Activated CD8-positive, alpha-beta memory T cell treated with anti-CD3 and anti-CD28 coated beads for 36 hours (primary cell): ENCODE measurements at regions not wholly inside any gene's neighbourhood (a gene's known extent, or its start where the extent isn't known, plus 50 kb on each side); places are given as distances from the start of the nearest gene placed in this dataset.

Source experiments
- CTCF ChIA-PET: fragments of 350-600 bp; sonication (Branson Sonifier 250); formaldehyde crosslinking; loops from one replicate; lab custom pipeline; 2021; ENCODE audit warnings: antibody characterized with exemption; lab: Charles Lee
- POLR2A ChIA-PET: fragments of 350-600 bp; sonication (Branson Sonifier 250); formaldehyde crosslinking; loops from one replicate; lab custom pipeline; 2021; ENCODE audit warnings: antibody characterized with exemption; lab: Charles Lee

- ChIA-PET POLR2A (no interaction called here), CTCF (no interaction called here)
These were observed 276.4 kb upstream of the MOCS1 start for GRCh38 chr6:40210628-40211056.

GRCh38 chr6:40205801-40206200, 271.5 kb upstream of the MOCS1 start:
- CTCF ChIA-PET = no interaction called here
- POLR2A ChIA-PET = no interaction called here

- ChIA-PET CTCF (no interaction called here), POLR2A (no interaction called here)
These were observed 270.7 kb upstream of the MOCS1 start for GRCh38 chr6:40205004-40205403.

- ChIA-PET POLR2A (no interaction called here), CTCF (no interaction called here)
These were observed 263.1 kb upstream of the MOCS1 start for GRCh38 chr6:40197371-40197770.

GRCh38 chr6:40196135-40196518, 261.9 kb upstream of the MOCS1 start:
- ChIA-PET POLR2A (interaction anchor here (0.6 kb wide), 1 partner anchor 12 kb away, joined by 3 read pairs; no protein-coding TSS in a partner anchor), CTCF (interaction anchor here (0.9 kb wide), 1 partner anchor 19 kb away, joined by 3 read pairs; no protein-coding TSS in a partner anchor)

- ChIA-PET CTCF (interaction anchor here (0.9 kb wide), 1 partner anchor 18 kb away, joined by 3 read pairs; no protein-coding TSS in a partner anchor), POLR2A (interaction anchor here (0.6 kb wide), 1 partner anchor 12 kb away, joined by 3 read pairs; no protein-coding TSS in a partner anchor)
These were observed 261.3 kb upstream of the MOCS1 start for GRCh38 chr6:40195428-40196134.

- CTCF ChIA-PET = no interaction called here
These were observed 260.3 kb upstream of the MOCS1 start for GRCh38 chr6:40194447-40195170.

GRCh38 chr6:40192516-40192915, 258.3 kb upstream of the MOCS1 start:
- ChIA-PET CTCF (no interaction called here), POLR2A (no interaction called here)

More at GRCh38 chr6:40194447-40195170, 260.3 kb upstream of the MOCS1 start:
- POLR2A ChIA-PET = no interaction called here

- ChIA-PET CTCF (no interaction called here), POLR2A (no interaction called here)
These were observed 254.7 kb upstream of the MOCS1 start for GRCh38 chr6:40188931-40189330.

GRCh38 chr6:40187535-40188144, 253.4 kb upstream of the MOCS1 start:
- ChIA-PET CTCF (no interaction called here), POLR2A (no interaction called here)

- ChIA-PET CTCF (no interaction called here), POLR2A (no interaction called here)
These were observed 251.2 kb upstream of the MOCS1 start for GRCh38 chr6:40185486-40185885.

- POLR2A ChIA-PET = no interaction called here
- CTCF ChIA-PET = no interaction called here
These were observed 249.6 kb upstream of the MOCS1 start for GRCh38 chr6:40183902-40184301.

GRCh38 chr6:40181367-40181766, 247.1 kb upstream of the MOCS1 start:
- CTCF ChIA-PET = no interaction called here
- POLR2A ChIA-PET = no interaction called here

GRCh38 chr6:40180271-40180670, 246.0 kb upstream of the MOCS1 start:
- CTCF ChIA-PET = no interaction called here
- POLR2A ChIA-PET = no interaction called here

- ChIA-PET CTCF (no interaction called here), POLR2A (no interaction called here)
These were observed 245.2 kb upstream of the MOCS1 start for GRCh38 chr6:40179496-40179895.

- CTCF ChIA-PET = interaction anchor here (1.4 kb wide), 1 partner anchor 18 kb away, joined by 3 read pairs; no protein-coding TSS in a partner anchor
- POLR2A ChIA-PET = no interaction called here
These were observed 243.3 kb upstream of the MOCS1 start for GRCh38 chr6:40177598-40177997.

- ChIA-PET POLR2A (no interaction called here), CTCF (no interaction called here)
These were observed 241.9 kb upstream of the MOCS1 start for GRCh38 chr6:40176152-40176551.

- CTCF ChIA-PET = interaction anchor here (0.6 kb wide), 1 partner anchor 17 kb away, joined by 3 read pairs; no protein-coding TSS in a partner anchor
- POLR2A ChIA-PET = no interaction called here
These were observed 238.0 kb upstream of the MOCS1 start for GRCh38 chr6:40172272-40172671.

- CTCF ChIA-PET = no interaction called here
- POLR2A ChIA-PET = no interaction called here
These were observed 237.1 kb upstream of the MOCS1 start for GRCh38 chr6:40171343-40171742.

- POLR2A ChIA-PET = no interaction called here
- CTCF ChIA-PET = no interaction called here
These were observed 236.6 kb upstream of the MOCS1 start for GRCh38 chr6:40170856-40171255.
